HG03565 (cell line): ENCODE measurements at regions not wholly inside any gene's neighbourhood (a gene's known extent, or its start where the extent isn't known, plus 50 kb on each side); places are given as distances from the start of the nearest gene placed in this dataset.

Experiments
- ATAC-seq: cut with Tn5 transposase; IDR thresholded peaks from one replicate; pipeline ENCODE4 v1.9.1; 2021; ENCODE audit warnings: mild to moderate bottlenecking, moderate library complexity; ENCODE audit not compliant: unreplicated experiment

- no peak for ATAC-seq
Observed at GRCh38 chr5:4758550-4758949, 381.6 kb upstream of the ADAMTS16 start.

- no peak for ATAC-seq
Observed at GRCh38 chr5:4758996-4759395, 381.1 kb upstream of the ADAMTS16 start.

- no peak for ATAC-seq
Observed at GRCh38 chr5:4762316-4762715, 377.8 kb upstream of the ADAMTS16 start.

GRCh38 chr5:4765411-4765810, 374.7 kb upstream of the ADAMTS16 start:
- ATAC-seq: no peak

GRCh38 chr5:4766101-4766500, 374.0 kb upstream of the ADAMTS16 start:
- ATAC-seq: no peak

- no peak for ATAC-seq
Observed at GRCh38 chr5:4772591-4772990, 367.5 kb upstream of the ADAMTS16 start.

- ATAC-seq: no peak
Observed at GRCh38 chr5:4773827-4774317, 366.3 kb upstream of the ADAMTS16 start.

- no peak for ATAC-seq
Observed at GRCh38 chr5:4777435-4777834, 362.7 kb upstream of the ADAMTS16 start.

- no peak for ATAC-seq
Observed at GRCh38 chr5:4780633-4781032, 359.5 kb upstream of the ADAMTS16 start.

- no peak for ATAC-seq
Observed at GRCh38 chr5:4781299-4781698, 358.8 kb upstream of the ADAMTS16 start.

- ATAC-seq: no peak
Observed at GRCh38 chr5:4785971-4786370, 354.2 kb upstream of the ADAMTS16 start.

- ATAC-seq: no peak
Observed at GRCh38 chr5:4797445-4797844, 342.7 kb upstream of the ADAMTS16 start.

- no peak for ATAC-seq
Observed at GRCh38 chr5:4802044-4802443, 338.1 kb upstream of the ADAMTS16 start.

- ATAC-seq: no peak
Observed at GRCh38 chr5:4804691-4805360, 335.3 kb upstream of the ADAMTS16 start.

GRCh38 chr5:4815002-4815401, 325.1 kb upstream of the ADAMTS16 start:
- ATAC-seq: no peak

GRCh38 chr5:4817767-4818166, 322.4 kb upstream of the ADAMTS16 start:
- ATAC-seq: no peak

- no peak for ATAC-seq
Observed at GRCh38 chr5:4831325-4831724, 308.8 kb upstream of the ADAMTS16 start.

- no peak for ATAC-seq
Observed at GRCh38 chr5:4832471-4832870, 307.7 kb upstream of the ADAMTS16 start.

- no peak for ATAC-seq
Observed at GRCh38 chr5:4833104-4833738, 306.9 kb upstream of the ADAMTS16 start.

GRCh38 chr5:4837489-4838058, 302.6 kb upstream of the ADAMTS16 start:
- ATAC-seq: no peak

GRCh38 chr5:4845221-4845620, 294.9 kb upstream of the ADAMTS16 start:
- ATAC-seq: no peak

- ATAC-seq: no peak
Observed at GRCh38 chr5:4847766-4848165, 292.4 kb upstream of the ADAMTS16 start.
